ENCODE measurements at regions not wholly inside any gene's neighbourhood (a gene's known extent, or its start where the extent isn't known, plus 50 kb on each side); places are given as distances from the start of the nearest gene placed in this dataset.
"Not testable (repeated sequence)": the region's sequence is repeated elsewhere in the genome, so short reads cannot be mapped to it uniquely, and the experiment has no call there.

- TF ChIP-seq, protein P1, sequence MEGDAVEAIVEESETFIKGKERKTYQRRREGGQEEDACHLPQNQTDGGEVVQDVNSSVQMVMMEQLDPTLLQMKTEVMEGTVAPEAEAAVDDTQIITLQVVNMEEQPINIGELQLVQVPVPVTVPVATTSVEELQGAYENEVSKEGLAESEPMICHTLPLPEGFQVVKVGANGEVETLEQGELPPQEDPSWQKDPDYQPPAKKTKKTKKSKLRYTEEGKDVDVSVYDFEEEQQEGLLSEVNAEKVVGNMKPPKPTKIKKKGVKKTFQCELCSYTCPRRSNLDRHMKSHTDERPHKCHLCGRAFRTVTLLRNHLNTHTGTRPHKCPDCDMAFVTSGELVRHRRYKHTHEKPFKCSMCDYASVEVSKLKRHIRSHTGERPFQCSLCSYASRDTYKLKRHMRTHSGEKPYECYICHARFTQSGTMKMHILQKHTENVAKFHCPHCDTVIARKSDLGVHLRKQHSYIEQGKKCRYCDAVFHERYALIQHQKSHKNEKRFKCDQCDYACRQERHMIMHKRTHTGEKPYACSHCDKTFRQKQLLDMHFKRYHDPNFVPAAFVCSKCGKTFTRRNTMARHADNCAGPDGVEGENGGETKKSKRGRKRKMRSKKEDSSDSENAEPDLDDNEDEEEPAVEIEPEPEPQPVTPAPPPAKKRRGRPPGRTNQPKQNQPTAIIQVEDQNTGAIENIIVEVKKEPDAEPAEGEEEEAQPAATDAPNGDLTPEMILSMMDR (IDR thresholded peaks at IDR 0.05; ENCODE audit: low read depth, low read length), result no peak
Observed at GRCh38 chr4:104015680-104016079, 295.9 kb upstream of the TACR3 start.

GRCh38 chr4:104010722-104011121 is 290.9 kb upstream of the TACR3 start:
- TF ChIP-seq, protein P1 (IDR thresholded peaks at IDR 0.05; ENCODE audit: low read depth, low read length), result no peak
- no peak overlapping the region for H3K4me3 ChIP-seq (ENCODE audit: low read depth, low read length)

More at GRCh38 chr4:104015680-104016079, 295.9 kb upstream of the TACR3 start:
- no peak overlapping the region for H3K4me3 ChIP-seq (ENCODE audit: low read depth, low read length)

DNA sequence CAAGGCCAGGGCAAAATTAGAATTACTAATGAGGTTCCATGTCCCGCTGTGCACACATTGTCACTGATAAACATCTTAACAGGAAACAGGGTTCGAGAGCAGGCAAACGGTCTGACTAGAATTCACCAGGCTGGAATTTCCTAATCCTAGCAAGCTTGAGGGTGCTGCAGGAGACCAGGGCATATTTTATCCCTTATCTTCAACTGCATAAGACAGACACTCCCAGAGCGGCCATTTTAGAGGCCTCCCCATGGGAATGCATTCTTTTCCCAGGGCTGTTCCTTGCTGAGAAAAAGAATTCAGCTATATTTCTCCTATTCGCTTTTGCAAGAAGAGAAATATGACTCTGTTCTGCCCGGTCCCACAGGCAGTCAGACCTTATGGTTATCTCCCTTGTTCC is 282.5 kb upstream of the TACR3 start:
- H3K4me3 ChIP-seq (ENCODE audit: low read depth, low read length), result not testable (repeated sequence)

DNA sequence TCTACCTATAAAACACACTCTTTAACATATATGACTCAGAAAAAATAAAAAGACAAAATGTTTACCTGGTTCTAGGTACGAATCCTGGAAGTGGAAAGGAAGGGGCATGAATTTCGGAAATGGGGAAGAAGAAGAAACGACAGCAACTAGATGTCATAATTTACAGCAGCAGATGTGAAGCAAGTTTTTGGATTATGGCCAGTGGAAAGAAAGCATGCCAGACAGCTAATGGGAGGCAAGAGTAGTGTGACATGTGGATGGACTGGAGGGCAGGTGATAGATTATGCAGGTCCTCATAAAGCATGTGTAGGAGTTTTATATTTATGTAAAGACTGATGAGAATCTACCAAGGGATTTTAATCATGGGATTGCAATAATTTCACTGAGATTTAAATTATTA is 279.0 kb upstream of the TACR3 start:
- TF ChIP-seq, protein P1 (IDR thresholded peaks at IDR 0.05; ENCODE audit: low read depth, low read length), result no peak

DNA sequence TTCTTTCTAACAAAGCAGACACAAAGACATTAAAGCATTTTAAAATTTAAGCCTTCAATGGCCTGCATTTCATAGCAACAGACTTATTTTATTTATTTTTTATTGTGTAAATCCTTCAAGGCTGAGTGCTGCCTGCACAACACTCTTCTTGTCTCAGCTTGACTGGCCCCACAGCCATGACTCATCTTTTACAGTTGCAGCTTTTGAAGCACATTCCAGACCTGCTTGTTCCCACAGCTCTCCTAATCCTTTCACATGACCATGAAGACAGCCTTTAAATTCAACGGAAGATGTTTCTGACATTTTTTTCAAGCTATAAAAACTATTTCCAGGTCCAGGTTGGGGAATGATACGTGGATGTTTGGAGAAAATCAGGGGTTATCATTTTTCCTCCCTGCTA is 276.9 kb upstream of the TACR3 start:
- H3K4me3 ChIP-seq (ENCODE audit: low read depth, low read length), result no peak overlapping the region

More for the DNA sequence above, 279.0 kb upstream of the TACR3 start:
- H3K4me3 ChIP-seq (ENCODE audit: low read depth, low read length), result no peak overlapping the region

DNA sequence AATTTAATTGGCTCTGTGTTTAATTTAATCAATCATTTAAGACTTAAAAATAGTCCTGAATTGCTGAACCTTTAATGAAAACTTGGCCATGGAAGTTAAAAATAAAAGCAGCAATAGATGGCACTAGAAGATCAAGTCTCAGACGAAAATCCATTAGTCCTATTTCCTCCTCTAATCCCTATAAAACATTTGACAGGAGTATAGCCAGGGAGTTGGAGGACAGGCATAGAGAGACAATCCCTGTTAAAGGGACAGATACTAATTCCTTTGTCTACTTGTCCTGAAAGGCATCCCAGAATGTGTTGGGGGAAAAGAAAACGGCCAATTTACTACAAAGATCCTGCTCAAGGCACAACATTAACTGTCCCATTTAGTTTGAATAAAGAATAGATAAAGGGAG is 276.3 kb upstream of the TACR3 start:
- TF ChIP-seq, protein P1 (IDR thresholded peaks at IDR 0.05; ENCODE audit: low read depth, low read length), result no peak
- H3K4me3 ChIP-seq (ENCODE audit: low read depth, low read length), result no peak overlapping the region

More for the DNA sequence above, 276.9 kb upstream of the TACR3 start:
- TF ChIP-seq, protein P1 (IDR thresholded peaks at IDR 0.05; ENCODE audit: low read depth, low read length), result no peak

DNA sequence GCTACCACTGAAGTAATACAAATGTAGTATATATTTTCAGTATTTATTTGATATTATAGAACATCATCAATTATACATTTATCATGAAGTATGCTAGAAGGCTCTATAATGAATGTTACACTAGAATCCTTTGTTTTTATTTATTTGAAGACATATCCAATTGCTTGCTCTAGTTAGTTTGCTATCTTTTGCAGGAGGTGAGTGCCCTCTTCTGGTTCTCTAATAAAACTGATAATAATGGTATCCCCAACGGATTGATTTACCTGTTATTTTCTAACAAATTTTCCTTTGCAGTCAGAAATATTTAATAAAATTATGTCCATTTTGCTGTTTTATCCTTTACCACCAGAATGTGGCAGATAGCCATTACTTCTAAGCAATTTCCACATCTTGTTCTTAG is 274.3 kb upstream of the TACR3 start:
- TF ChIP-seq, protein P1 (IDR thresholded peaks at IDR 0.05; ENCODE audit: low read depth, low read length), result no peak
- no peak overlapping the region for H3K4me3 ChIP-seq (ENCODE audit: low read depth, low read length)

DNA sequence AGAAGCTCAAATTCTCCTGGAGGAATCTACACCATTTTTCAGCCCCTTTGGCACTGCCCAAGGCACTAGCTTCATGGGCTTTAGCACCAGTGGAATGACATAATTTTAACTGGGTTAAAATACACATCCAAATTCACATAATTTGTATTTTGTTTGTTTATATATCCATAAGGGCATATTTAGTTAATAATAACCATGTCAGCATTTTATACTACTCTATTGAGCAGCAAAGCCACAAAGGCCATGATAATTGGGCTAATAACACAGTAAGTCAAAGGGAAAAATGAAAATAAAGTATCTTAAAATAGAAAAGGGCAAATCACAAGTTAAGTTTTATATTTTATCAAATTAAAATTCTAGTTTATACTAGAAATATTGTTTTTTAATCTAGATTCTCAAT is 262.7 kb upstream of the TACR3 start:
- TF ChIP-seq, protein P1 (IDR thresholded peaks at IDR 0.05; ENCODE audit: low read depth, low read length), result no peak
- H3K4me3 ChIP-seq (ENCODE audit: low read depth, low read length), result no peak overlapping the region

Measured in WI38 (cell line).